HFF-Myc (cell line): ENCODE measurements at regions not wholly inside any gene's neighbourhood (a gene's known extent, or its start where the extent isn't known, plus 50 kb on each side); places are given as distances from the start of the nearest gene placed in this dataset.
"Not testable (repeated sequence)": the region's sequence is repeated elsewhere in the genome, so short reads cannot be mapped to it uniquely, and the experiment has no call there.

ENCODE experiments used
- DNase-seq: peaks from one replicate; pipeline ENCODE4 v3.0.0-alpha.2; 2011; ENCODE audit warnings: low read depth; ENCODE audit errors: extremely low read depth
- H3K4me3 ChIP-seq: replicated peaks from 2 replicates; pipeline ENCODE4 v1.5.1; 2011; ENCODE audit warnings: low read depth, mild to moderate bottlenecking, control low read depth, low read length
- TF ChIP-seq, protein P1 (sequence below): IDR thresholded peaks from 2 replicates; pipeline ENCODE4 v1.5.1; 2012; ENCODE audit warnings: mild to moderate bottlenecking, low read depth, low read length, control low read depth; ENCODE audit errors: missing control alignments

DNA sequence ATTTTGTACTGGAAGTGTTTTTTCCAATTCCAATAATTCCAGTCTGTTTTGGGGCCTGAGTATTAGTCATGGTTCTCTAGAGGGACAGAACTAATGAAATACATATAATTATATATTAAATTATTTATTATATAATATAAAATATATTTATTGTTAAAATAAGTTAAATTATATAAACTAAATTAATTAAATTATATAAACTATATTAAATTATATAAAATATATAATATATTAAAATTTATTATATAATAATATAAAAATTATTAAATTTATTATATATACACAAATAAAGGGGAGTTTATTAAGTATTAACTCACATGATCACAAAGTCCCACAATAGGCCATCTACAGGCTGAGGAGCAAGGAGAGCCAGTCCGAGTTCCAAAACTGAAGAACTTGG lies 253.4 kb upstream of the NETO1 start:
- DNase-seq, result no peak
- H3K4me3 ChIP-seq, result no peak overlapping the region
- TF ChIP-seq, protein P1, sequence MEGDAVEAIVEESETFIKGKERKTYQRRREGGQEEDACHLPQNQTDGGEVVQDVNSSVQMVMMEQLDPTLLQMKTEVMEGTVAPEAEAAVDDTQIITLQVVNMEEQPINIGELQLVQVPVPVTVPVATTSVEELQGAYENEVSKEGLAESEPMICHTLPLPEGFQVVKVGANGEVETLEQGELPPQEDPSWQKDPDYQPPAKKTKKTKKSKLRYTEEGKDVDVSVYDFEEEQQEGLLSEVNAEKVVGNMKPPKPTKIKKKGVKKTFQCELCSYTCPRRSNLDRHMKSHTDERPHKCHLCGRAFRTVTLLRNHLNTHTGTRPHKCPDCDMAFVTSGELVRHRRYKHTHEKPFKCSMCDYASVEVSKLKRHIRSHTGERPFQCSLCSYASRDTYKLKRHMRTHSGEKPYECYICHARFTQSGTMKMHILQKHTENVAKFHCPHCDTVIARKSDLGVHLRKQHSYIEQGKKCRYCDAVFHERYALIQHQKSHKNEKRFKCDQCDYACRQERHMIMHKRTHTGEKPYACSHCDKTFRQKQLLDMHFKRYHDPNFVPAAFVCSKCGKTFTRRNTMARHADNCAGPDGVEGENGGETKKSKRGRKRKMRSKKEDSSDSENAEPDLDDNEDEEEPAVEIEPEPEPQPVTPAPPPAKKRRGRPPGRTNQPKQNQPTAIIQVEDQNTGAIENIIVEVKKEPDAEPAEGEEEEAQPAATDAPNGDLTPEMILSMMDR, result no peak

DNA sequence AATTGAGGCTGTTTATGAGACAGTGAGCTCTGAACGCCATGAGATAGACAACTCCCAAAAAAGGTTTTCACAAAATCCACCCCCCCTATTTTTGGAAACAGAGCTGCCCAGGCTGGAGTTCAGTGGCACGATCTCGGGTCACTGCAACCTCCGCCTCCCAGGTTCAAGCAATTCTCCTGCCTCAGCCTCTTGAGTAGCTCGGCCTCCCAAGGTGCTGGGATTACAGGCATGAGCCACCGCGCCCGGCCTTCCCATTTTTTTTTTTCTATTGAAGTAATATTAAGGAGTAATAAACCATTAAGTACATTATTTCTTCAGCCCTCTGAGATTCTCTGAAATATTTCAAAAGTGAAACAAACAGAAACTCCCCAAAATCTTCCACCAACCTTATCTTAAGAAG lies 252.8 kb upstream of the NETO1 start:
- no peak overlapping the region for H3K4me3 ChIP-seq
- TF ChIP-seq, protein P1, result no peak
- DNase-seq, result no peak

DNA sequence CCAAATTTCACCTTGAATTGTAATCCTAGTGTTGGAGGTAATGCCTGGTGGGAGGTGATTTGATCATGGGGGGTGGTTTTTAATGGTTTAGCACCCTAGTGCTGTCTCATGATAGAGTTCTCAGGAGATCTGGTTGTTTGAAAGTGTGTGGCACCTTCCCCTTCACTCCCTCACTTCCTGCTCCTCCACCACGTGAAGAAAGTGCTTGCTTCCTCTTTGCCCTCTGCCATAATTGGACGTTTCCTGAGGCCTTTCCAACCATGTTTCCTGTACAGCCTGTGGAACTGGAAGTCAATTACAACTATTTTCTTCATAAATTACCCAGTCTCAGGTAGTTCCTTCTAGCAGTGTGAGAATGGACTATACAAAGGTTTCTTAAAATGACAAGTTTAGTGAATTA lies 251.8 kb upstream of the NETO1 start:
- TF ChIP-seq, protein P1, result no peak
- no peak overlapping the region for H3K4me3 ChIP-seq
- no peak for DNase-seq

DNA sequence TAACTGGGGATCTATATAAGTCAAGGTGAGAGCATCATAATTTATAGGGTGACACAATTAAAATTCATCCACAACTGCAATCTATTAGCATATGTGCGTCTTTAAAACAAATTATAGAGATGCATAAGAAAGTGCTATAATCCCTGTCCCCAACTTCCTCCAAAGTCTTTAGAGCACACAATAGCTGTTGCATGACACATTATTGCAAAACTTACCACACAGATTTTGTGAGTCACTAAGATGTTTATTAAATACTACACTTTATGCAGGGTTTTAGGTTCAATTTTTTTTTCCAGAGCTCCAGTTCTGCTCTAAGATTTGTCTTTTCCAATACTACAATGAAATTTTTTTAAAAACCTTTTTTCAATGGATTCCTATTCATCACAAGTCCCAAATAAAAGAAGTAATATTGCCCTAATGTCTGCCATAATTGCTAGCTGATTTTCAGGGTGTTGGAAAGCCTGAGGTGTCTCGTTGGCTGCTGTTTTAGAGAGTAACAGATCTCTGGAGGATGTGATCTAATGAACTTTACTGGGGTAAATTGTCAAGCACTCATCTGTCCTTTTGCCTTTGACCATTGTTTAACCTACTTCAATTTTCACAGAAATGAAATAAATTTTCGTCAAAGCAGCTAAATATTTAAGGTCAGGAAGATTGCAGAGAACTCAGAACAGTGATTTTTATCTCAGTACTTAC lies 250.5 kb upstream of the NETO1 start:
- no peak for DNase-seq
- TF ChIP-seq, protein P1, result no peak
- H3K4me3 ChIP-seq, result no peak overlapping the region

DNA sequence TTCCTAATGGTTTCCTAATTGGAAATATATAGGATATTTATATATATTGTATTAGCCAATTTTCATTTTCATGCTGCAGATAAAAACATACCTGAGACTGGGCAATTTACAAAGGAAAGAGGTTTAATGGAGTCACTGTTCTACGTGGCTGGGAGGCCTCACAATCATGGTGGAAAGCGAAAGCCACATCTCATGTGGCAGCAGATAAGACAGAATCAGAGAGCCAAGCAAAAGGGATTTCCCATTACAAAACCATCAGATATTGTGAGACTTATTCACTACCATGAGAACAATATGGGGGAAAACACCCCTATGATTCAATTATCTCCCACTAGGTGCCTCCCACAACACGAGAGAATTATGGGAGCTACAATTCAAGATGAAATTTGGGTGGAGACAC lies 242.5 kb upstream of the NETO1 start:
- no peak overlapping the region for H3K4me3 ChIP-seq
- DNase-seq, result no peak
- TF ChIP-seq, protein P1, result no peak

DNA sequence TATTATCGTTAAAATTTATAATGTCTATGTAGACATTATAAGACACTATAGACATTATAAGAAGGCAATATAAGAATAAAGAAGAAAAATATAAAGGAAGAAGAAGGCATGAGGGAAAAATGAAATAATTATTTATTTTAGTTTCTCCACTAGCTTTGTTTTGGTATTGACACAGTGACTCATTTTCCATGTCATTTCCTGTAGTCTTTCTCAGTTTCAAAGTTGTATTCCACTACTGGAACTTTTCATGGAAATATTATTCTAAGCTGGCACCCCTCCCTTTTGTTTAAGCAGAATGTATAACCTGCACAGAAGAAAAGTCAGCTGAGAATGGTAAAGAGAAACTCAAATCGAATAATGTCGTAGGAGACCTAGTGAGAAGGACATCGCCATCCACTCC lies 234.2 kb upstream of the NETO1 start:
- no peak for DNase-seq
- H3K4me3 ChIP-seq, result no peak overlapping the region
- TF ChIP-seq, protein P1, result no peak

DNA sequence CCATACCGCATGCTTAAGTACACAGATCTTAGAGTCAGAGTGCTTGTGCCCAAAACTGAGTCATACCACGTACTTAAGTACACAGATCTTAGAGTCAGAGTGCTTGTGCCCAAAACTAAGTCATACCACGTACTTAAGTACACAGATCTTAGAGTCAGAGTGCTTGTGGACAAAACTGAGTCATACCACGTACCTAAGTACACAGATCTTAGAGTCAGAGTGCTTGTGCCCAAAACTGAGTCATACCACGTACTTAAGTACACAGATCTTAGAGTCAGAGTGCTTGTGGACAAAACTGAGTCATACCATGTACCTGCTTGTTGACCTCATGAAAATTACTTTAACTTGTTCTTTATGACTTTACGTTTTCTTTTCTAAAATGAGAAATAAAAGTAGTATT lies 233.7 kb upstream of the NETO1 start:
- not testable (repeated sequence) for DNase-seq, H3K4me3 ChIP-seq
